22Rv1 (cell line): ENCODE measurements at regions not wholly inside any gene's neighbourhood (a gene's known extent, or its start where the extent isn't known, plus 50 kb on each side); places are given as distances from the start of the nearest gene placed in this dataset.

Experiments
- H3K27ac ChIP-seq: fragments of 450-650 bp; 2 replicates; pipeline ENCODE4 v1.5.1; 2017
- ZFX ChIP-seq: fragments of 450-650 bp; IDR thresholded peaks from 2 replicates; pipeline ENCODE4 v1.6.1; 2017; ENCODE audit warnings: antibody characterized with exemption, borderline replicate concordance
- TF ChIP-seq, protein P1 (sequence below): fragments of 450-650 bp; IDR thresholded peaks from 2 replicates; pipeline ENCODE4 v1.5.1; 2017; ENCODE audit warnings: mild to moderate bottlenecking

- no peak overlapping the region for H3K27ac ChIP-seq
- TF ChIP-seq ZFX: no peak
- TF ChIP-seq, protein P1, sequence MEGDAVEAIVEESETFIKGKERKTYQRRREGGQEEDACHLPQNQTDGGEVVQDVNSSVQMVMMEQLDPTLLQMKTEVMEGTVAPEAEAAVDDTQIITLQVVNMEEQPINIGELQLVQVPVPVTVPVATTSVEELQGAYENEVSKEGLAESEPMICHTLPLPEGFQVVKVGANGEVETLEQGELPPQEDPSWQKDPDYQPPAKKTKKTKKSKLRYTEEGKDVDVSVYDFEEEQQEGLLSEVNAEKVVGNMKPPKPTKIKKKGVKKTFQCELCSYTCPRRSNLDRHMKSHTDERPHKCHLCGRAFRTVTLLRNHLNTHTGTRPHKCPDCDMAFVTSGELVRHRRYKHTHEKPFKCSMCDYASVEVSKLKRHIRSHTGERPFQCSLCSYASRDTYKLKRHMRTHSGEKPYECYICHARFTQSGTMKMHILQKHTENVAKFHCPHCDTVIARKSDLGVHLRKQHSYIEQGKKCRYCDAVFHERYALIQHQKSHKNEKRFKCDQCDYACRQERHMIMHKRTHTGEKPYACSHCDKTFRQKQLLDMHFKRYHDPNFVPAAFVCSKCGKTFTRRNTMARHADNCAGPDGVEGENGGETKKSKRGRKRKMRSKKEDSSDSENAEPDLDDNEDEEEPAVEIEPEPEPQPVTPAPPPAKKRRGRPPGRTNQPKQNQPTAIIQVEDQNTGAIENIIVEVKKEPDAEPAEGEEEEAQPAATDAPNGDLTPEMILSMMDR: no peak
Observed at GRCh38 chr18:10035281-10035991, 121.6 kb downstream of the VAPA start.

- TF ChIP-seq, protein P1: no peak
- no peak for TF ChIP-seq ZFX
- no peak overlapping the region for H3K27ac ChIP-seq
Observed at GRCh38 chr18:10036479-10036878, 122.7 kb downstream of the VAPA start.

GRCh38 chr18:10037181-10037580 lies 123.4 kb downstream of the VAPA start:
- H3K27ac ChIP-seq: no peak overlapping the region
- TF ChIP-seq ZFX: no peak
- TF ChIP-seq, protein P1: no peak

DNA sequence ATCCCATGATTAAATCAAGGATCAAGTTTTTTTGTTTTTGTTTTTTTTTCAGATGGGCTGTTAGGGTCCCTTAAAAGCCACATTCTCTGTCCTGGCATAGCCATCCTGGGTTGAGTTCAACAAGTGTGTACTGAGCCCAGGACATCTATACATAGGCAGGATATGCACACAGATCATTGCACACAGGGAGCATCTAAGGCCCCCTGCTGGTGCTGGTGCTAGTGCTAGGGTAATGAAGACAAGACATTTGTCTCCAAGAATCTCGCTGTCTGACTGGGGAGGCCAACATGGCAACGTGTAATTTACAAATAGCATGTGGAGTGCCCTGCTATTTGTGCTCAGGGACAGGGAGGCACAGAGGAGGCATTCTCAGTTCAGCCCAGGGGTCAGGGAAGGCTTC lies 124.5 kb downstream of the VAPA start:
- no peak overlapping the region for H3K27ac ChIP-seq
- TF ChIP-seq, protein P1: no peak
- TF ChIP-seq ZFX: no peak

GRCh38 chr18:10040287-10041011 lies 126.6 kb downstream of the VAPA start:
- H3K27ac ChIP-seq: no peak overlapping the region
- TF ChIP-seq, protein P1: no peak
- no peak for TF ChIP-seq ZFX

GRCh38 chr18:10041180-10041579 lies 127.4 kb downstream of the VAPA start:
- no peak overlapping the region for H3K27ac ChIP-seq
- no peak for TF ChIP-seq ZFX
- TF ChIP-seq, protein P1: no peak

DNA sequence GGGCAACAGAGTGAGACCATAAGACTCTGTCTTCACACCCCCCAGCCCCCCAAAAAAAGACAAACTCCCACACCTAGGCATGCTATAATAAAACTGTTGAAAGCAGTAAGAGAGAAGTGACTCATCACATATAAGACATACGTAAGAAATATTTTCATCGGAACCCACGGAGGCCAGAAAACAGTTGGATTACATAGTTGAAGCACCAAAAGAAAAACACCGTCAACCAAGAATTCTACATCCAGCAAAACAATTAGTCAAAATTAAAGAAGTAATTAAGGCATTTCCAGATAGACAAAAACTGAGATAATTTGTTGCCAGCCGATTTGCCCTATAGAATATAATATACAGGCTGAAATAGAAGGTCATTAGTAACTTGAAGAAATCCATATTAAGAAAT lies 128.7 kb downstream of the VAPA start:
- TF ChIP-seq, protein P1: no peak
- no peak for TF ChIP-seq ZFX
- no peak overlapping the region for H3K27ac ChIP-seq
